IMR-90 (cell line): ENCODE measurements at regions not wholly inside any gene's neighbourhood (a gene's known extent, or its start where the extent isn't known, plus 50 kb on each side); places are given as distances from the start of the nearest gene placed in this dataset.

ENCODE experiments used
- ATAC-seq: fragments of 200-7000 bp; cut with Tn5 transposase; 2 replicates; pipeline ENCODE4 v1.9.1; 2020; ENCODE audit warnings: low read depth, mild to moderate bottlenecking, moderate library complexity
- BruUV-seq: library from RNA; stranded (reverse); fragments of 400-500 nt; replicated peaks from 2 replicates; lab custom pipeline; 2021; lab: Mats Ljungman, UMichigan
- CTCF ChIA-PET: fragments of 300-600 bp; formaldehyde crosslinking; extraction: SDS; loops from one replicate; lab custom pipeline; 2021; ENCODE audit warnings: antibody characterized with exemption; lab: Yijun Ruan, JAX
- POLR2A ChIA-PET: fragments of 300-600 bp; sonication (Branson Sonifier 250); formaldehyde crosslinking; loops from one replicate; lab custom pipeline; 2022; ENCODE audit warnings: antibody characterized with exemption; ENCODE audit not compliant: unreplicated experiment; lab: Charles Lee
- DNase-seq: peaks from one replicate; pipeline ENCODE4 v3.0.0; 2013
- H2AFZ ChIP-seq: replicated peaks from 2 replicates; pipeline ENCODE3; 2013; ENCODE audit warnings: low read length, mild to moderate bottlenecking; ENCODE audit not compliant: poor library complexity
- H2AK5ac ChIP-seq: 2 replicates; pipeline ENCODE4 v1.6.1; 2013; ENCODE audit warnings: low read depth, low read length, inconsistent platforms
- H2AK9ac ChIP-seq: replicated peaks from 2 replicates; pipeline ENCODE3; 2013; ENCODE audit warnings: mild to moderate bottlenecking, low read depth, low read length, moderate library complexity; ENCODE audit not compliant: poor library complexity
- H2BK120ac ChIP-seq: 2 replicates; pipeline ENCODE4 v1.6.1; 2013; ENCODE audit warnings: low read depth, low read length, inconsistent platforms
- H2BK15ac ChIP-seq: 3 replicates; pipeline ENCODE4 v1.6.1; 2013; ENCODE audit warnings: low read depth, low read length, inconsistent platforms
- H2BK20ac ChIP-seq: 2 replicates; pipeline ENCODE4 v1.6.1; 2013; ENCODE audit warnings: low read depth, mild to moderate bottlenecking, inconsistent platforms, low read length, moderate library complexity
- H2BK5ac ChIP-seq: 2 replicates; pipeline ENCODE4 v1.6.1; 2013; ENCODE audit warnings: mild to moderate bottlenecking, low read depth, low read length, inconsistent platforms; ENCODE audit not compliant: poor library complexity, severe bottlenecking
- H3K14ac ChIP-seq: replicated peaks from 2 replicates; pipeline ENCODE4 v1.6.1; 2013; ENCODE audit warnings: low read depth, low read length, inconsistent platforms
- H3K18ac ChIP-seq: 2 replicates; pipeline ENCODE4 v1.6.1; 2013; ENCODE audit warnings: low read depth, low read length, control low read depth
- H3K23ac ChIP-seq: 2 replicates; pipeline ENCODE4 v1.6.1; 2013; ENCODE audit warnings: low read depth, low read length, inconsistent platforms
- H3K27ac ChIP-seq: 2 replicates; pipeline ENCODE4 v1.5.1; 2013; ENCODE audit warnings: mild to moderate bottlenecking, control low read depth, low read length; ENCODE audit not compliant: insufficient read depth
- H3K27me3 ChIP-seq: 2 replicates; pipeline ENCODE4 v1.6.1; 2013; ENCODE audit warnings: low read length; ENCODE audit not compliant: control insufficient read depth, insufficient read depth
- H3K36me3 ChIP-seq: 2 replicates; pipeline ENCODE4 v1.6.1; 2013; ENCODE audit warnings: low read length, mixed read lengths; ENCODE audit not compliant: control insufficient read depth, insufficient read depth
- H3K4ac ChIP-seq: 2 replicates; pipeline ENCODE4 v1.6.1; 2013; ENCODE audit warnings: low read depth, low read length, inconsistent platforms
- H3K4me1 ChIP-seq: 2 replicates; pipeline ENCODE4 v1.6.1; 2013; ENCODE audit warnings: low read length, mixed read lengths; ENCODE audit not compliant: control insufficient read depth, insufficient read depth
- H3K4me2 ChIP-seq: 2 replicates; pipeline ENCODE4 v1.6.1; 2013; ENCODE audit warnings: low read depth, mild to moderate bottlenecking, control low read depth, low read length, moderate library complexity
- H3K4me3 ChIP-seq: 2 replicates; pipeline ENCODE4 v1.5.1; 2013; ENCODE audit warnings: low read depth, mild to moderate bottlenecking, control low read depth, low read length, moderate library complexity; ENCODE audit not compliant: insufficient read depth
- H3K56ac ChIP-seq: 2 replicates; pipeline ENCODE4 v1.6.1; 2013; ENCODE audit warnings: low read length, inconsistent platforms; ENCODE audit not compliant: insufficient read depth; ENCODE audit errors: extremely low read depth
- H3K79me1 ChIP-seq, 2 experiments: 2 replicates each; pipeline ENCODE4 v1.6.1; 2013; ENCODE audit warnings: low read length in 2 of 2, inconsistent platforms in 1 of 2, low read depth in 1 of 2
- H3K9ac ChIP-seq: 2 replicates; pipeline ENCODE4 v1.6.1; 2013; ENCODE audit warnings: low read depth, low read length, control low read depth
- H3K9me1 ChIP-seq: 2 replicates; pipeline ENCODE4 v1.6.1; 2013; ENCODE audit warnings: low read length, inconsistent platforms; ENCODE audit not compliant: insufficient read depth
- H3K9me3 ChIP-seq: 2 replicates; pipeline ENCODE4 v1.6.1; 2013; ENCODE audit warnings: low read length; ENCODE audit not compliant: control insufficient read depth, insufficient read depth
- H4K20me1 ChIP-seq: 2 replicates; pipeline ENCODE4 v1.6.1; 2013; ENCODE audit warnings: low read length, inconsistent platforms; ENCODE audit not compliant: insufficient read depth
- H4K5ac ChIP-seq: 2 replicates; pipeline ENCODE4 v1.6.1; 2013; ENCODE audit warnings: mild to moderate bottlenecking, low read depth, low read length, control low read depth
- H4K8ac ChIP-seq, 2 experiments: 2 replicates each; pipeline ENCODE4 v1.6.1; 2013; ENCODE audit warnings: low read depth in 2 of 2, low read length in 2 of 2, control low read depth in 1 of 2, inconsistent platforms in 1 of 2
- H4K91ac ChIP-seq: 2 replicates; pipeline ENCODE4 v1.6.1; 2013; ENCODE audit warnings: low read depth, low read length, inconsistent platforms; ENCODE audit not compliant: insufficient read depth
- BHLHE40 ChIP-seq: fragments of 150-350 bp; IDR thresholded peaks from 2 replicates; pipeline ENCODE4 v1.6.1; 2016; ENCODE audit warnings: mild to moderate bottlenecking, low read depth, low read length
- CTCF ChIP-seq: conservative IDR thresholded peaks from 2 replicates; pipeline ENCODE4 v1.5.1; 2012; ENCODE audit warnings: mild to moderate bottlenecking, low read depth, low read length, improper control_type of control experiment
- ELK1 ChIP-seq: fragments of 150-350 bp; IDR thresholded peaks from 2 replicates; pipeline ENCODE4 v1.6.1; 2016; ENCODE audit warnings: low read depth, mild to moderate bottlenecking, low read length, moderate library complexity, borderline replicate concordance
- MAFK ChIP-seq: IDR thresholded peaks from 2 replicates; pipeline ENCODE4 v1.6.1; 2012; ENCODE audit warnings: low read depth, low read length, improper control_type of control experiment
- MAZ ChIP-seq: IDR thresholded peaks from 2 replicates; pipeline ENCODE4 v1.6.1; 2012; ENCODE audit warnings: low read depth, mild to moderate bottlenecking, low read length, improper control_type of control experiment, moderate library complexity, borderline replicate concordance
- MXI1 ChIP-seq: IDR thresholded peaks from 2 replicates; pipeline ENCODE4 v1.6.1; 2012; ENCODE audit warnings: low read depth, mild to moderate bottlenecking, low read length, moderate library complexity, borderline replicate concordance
- NFE2L2 ChIP-seq: fragments of 150-350 bp; IDR thresholded peaks from 2 replicates; pipeline ENCODE4 v1.6.1; 2016; ENCODE audit warnings: low read depth, mild to moderate bottlenecking, low read length
- RCOR1 ChIP-seq: IDR thresholded peaks from 2 replicates; pipeline ENCODE4 v1.6.1; 2012; ENCODE audit warnings: mild to moderate bottlenecking, low read length, improper control_type of control experiment; ENCODE audit not compliant: insufficient replicate concordance
- RFX5 ChIP-seq: IDR thresholded peaks from 2 replicates; pipeline ENCODE4 v1.8.0; 2012; ENCODE audit warnings: low read depth, mild to moderate bottlenecking, low read length, moderate library complexity
- dilution Hi-C: fragments of 300-500 bp; cut with HindIII; formaldehyde crosslinking; loops from one replicate; pipeline ENCODE4 v1.14.3; 2018; ENCODE audit warnings: low sequenced_read_pairs; ENCODE audit not compliant: unreplicated experiment
- in situ Hi-C: fragments of 300-500 bp; cut with MboI; formaldehyde crosslinking; loops from 3 replicates; pipeline ENCODE4 v1.14.3; 2019; ENCODE audit warnings: low sequenced_read_pairs, inconsistent platforms, mixed read lengths
- intact Hi-C: fragments of 100-400 bp; cut with micrococcal nuclease; formaldehyde crosslinking; loops from 2 replicates; pipeline ENCODE4 v1.10.0; 2022

DNA sequence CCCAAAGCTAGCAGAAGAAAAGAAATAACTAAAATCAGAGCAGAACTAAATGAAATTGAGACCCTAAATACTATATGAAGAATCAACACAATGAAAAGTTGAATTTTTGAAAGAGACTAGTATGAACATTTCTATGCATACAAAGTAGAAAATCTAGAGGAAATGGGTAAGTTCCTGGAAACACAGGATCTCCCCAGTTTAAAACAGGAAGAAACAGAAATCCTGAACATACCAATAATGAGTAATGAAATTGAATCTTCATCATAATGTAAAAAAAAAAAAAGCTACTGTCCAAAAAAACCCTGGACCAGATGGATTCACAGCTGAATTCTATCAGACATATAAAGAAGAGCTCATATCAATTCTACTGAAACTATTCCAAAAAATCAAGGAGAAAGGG lies 233.5 kb downstream of the PLPP3 start:
- Histone ChIP-seq H3K79me1 (no peaks in the 10 kb centered on the region), H2BK20ac (no peak overlapping the region), H4K8ac (no peak overlapping the region), H3K9me3 (no peaks in the 10 kb centered on the region), H3K9me1 (no peaks in the 10 kb centered on the region), H3K18ac (no peak overlapping the region), H3K4ac (no peak overlapping the region), H2BK120ac (no peak overlapping the region), H2AK5ac (no peak overlapping the region), H3K4me2 (no peak overlapping the region), H2BK5ac (no peak overlapping the region), H3K4me3 (no peak overlapping the region), H3K36me3 (no peaks in the 10 kb centered on the region), H4K5ac (no peak overlapping the region), H2BK15ac (no peak overlapping the region), H4K91ac (no peak overlapping the region), H3K27me3 (no peaks in the 10 kb centered on the region), H2AK9ac (no peak overlapping the region), H4K20me1 (no peaks in the 10 kb centered on the region), H3K9ac (no peak overlapping the region), H3K4me1 (no peaks in the 10 kb centered on the region), H2AFZ (no peak overlapping the region), H3K27ac (no peak overlapping the region), H3K23ac (no peak overlapping the region), H3K56ac (no peak overlapping the region), H3K14ac (no peak overlapping the region)
- DNase-seq (no peak), ATAC-seq (no peak)
- TF ChIP-seq MAZ (no peak), CTCF (no peak), BHLHE40 (no peak), RFX5 (no peak), MAFK (no peak), RCOR1 (no peak), NFE2L2 (no peak), ELK1 (no peak), MXI1 (no peak)
- CTCF ChIA-PET, result interaction anchor here (0.6 kb wide), 1 partner anchor 27 kb away, joined by 3 read pairs; no protein-coding TSS in a partner anchor
- intact Hi-C loops, result no loop called here
- dilution Hi-C loops, result no loop called here
- in situ Hi-C loops, result no loop called here
- no TSS peak for BruUV-seq
- POLR2A ChIA-PET, result interaction anchor here (0.6 kb wide), 1 partner anchor 108 kb away, joined by 4 read pairs; no protein-coding TSS in a partner anchor
